GM18870 (cell line): ENCODE measurements at regions not wholly inside any gene's neighbourhood (a gene's known extent, or its start where the extent isn't known, plus 50 kb on each side); places are given as distances from the start of the nearest gene placed in this dataset.

Source experiments
- ATAC-seq: cut with Tn5 transposase; IDR thresholded peaks from one replicate; pipeline ENCODE4 v1.9.1; 2021; ENCODE audit warnings: moderate library complexity; ENCODE audit not compliant: unreplicated experiment

DNA sequence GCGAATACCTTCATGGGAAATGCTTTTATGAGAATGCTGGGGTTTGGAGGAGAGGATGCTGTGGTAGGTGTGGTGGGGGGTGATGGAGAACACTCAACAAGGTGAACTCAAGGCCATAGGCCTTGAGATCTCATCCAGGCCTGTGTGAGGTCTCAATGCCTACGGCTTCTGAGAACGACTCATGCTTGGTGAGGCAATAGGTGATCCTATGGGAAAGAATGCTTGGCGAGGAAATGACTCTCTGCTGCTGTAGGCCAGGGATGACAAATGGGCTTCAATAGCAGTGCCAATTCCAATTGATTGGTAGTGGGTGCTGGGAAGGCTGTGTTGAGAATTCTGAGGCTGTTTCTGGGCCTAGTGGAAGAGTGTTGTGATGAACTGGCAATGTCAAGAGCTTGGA, 280.2 kb upstream of the CLINT1 start:
- no peak for ATAC-seq

DNA sequence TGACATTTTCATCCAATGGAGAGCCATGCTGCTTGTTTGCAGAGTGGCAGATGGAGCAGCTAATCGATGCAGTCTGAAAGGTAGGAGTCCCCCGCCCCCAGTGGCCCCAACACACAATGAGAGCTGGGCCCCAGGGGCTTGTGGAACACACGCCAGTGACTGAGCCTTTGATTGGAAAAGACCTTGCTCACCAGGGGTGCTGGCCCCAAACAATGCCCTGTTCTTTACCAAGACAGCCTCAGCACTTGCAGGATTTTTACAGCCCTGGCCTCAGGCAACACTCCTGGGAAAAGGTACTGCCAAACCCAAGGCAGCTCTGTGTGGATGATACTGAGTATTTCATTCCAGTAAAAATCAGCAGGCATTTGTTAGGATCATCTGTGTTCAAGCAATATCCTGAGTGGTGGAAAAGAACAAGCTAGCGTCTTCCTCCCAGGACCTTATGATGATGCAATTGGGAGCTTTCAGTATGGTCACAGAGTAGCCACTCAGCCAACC, 276.8 kb upstream of the CLINT1 start:
- no peak for ATAC-seq

- ATAC-seq = no peak
Observed at GRCh38 chr5:158133369-158133768, 274.4 kb upstream of the CLINT1 start.

DNA sequence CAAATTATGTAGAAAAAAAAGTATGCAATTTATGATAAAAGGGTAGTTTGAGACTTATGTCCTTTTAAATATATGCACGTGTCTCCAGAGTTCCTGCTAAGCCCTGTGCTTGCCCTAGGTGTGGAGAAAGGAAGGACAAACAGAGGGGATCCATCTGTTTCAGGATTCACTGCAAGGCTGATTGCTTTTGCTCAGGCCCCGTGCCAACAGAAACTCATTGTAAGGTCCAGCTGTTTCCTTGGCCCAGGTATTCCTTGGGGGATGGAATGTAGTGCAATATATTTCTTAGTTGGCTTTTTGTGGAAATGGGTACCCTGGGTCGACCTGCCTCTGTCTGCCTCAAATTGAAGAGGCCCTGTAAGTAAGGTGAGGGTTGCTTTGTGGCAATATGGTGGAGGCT, 268.6 kb upstream of the CLINT1 start:
- no peak for ATAC-seq

GRCh38 chr5:158126442-158127405, 267.8 kb upstream of the CLINT1 start:
- ATAC-seq = no peak

GRCh38 chr5:158124606-158125316, 265.8 kb upstream of the CLINT1 start:
- no peak for ATAC-seq

DNA sequence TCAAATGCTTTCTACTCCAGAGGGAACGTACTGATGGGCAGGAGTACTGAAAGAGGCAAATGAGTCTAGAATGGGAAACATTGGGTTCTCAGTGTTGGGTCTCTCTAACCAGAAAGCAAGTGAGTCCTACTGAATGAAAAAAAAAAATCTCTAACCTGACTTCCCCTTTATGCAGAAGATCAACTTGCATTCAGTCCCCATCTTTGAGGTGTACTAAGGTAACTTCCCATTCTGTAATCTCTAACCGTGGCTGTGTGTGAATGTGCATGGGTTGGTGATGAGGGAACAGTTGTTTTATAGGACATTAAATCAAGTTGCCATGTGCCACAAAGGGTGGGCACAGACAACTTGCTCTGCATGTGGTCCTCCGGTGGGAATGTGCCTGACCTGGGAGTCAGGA, 264.6 kb upstream of the CLINT1 start:
- ATAC-seq = no peak

DNA sequence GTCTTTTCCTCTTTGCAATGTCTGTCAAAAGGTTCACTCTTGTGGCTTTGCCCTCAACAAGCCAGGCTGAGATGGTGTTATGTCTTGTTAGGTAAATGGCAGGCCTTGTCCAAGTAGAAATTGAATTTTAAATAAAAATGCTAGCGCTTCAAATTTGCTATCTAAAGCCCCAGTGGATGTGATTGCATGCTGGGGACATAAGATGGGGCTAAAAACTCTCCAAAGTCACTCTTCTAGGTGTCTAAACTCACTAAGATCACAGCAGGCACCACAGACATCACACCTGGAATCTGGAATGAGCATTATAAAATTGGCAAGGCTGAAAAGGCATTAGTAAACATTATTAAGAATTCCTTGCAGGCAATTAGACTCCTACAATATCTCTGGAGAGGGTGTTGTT, 262.7 kb upstream of the CLINT1 start:
- no peak for ATAC-seq

GRCh38 chr5:158120760-158121159, 261.8 kb upstream of the CLINT1 start:
- no peak for ATAC-seq

DNA sequence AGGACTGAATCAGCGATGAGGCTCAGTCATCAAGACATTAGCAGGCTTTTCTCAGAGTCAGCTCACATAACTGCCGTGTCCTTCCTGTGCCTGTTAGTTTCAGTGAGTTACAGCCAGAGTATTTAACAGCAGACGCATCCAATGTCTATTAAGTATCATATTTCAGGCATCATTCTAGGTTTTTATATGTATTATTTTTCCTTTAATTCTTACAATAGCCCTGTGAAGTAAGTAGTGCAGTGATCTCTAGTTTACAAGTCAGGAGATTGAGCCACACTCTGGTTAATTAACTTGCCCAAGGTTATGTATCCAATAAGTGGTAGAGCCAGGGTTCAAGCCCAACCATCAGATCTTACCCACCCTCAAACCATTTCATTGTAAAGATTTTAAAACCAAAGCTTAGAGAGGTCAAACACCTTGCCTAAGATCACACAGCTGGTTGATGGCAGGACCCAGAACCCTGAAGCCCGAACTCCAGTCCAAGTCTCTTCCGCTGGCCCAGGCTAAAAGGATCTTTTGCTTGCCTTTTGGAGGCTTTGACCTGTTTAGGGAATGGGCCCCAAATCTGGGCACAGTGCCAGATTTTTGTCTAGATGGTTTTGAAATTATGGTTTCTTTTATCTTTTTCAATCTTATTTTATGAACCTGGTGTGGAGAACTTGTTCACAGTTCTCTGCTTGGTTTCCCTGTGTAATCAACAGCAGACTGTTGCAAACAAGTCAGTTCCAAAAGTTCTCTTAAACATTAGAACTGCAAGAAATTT, 261.2 kb upstream of the CLINT1 start:
- ATAC-seq = no peak

DNA sequence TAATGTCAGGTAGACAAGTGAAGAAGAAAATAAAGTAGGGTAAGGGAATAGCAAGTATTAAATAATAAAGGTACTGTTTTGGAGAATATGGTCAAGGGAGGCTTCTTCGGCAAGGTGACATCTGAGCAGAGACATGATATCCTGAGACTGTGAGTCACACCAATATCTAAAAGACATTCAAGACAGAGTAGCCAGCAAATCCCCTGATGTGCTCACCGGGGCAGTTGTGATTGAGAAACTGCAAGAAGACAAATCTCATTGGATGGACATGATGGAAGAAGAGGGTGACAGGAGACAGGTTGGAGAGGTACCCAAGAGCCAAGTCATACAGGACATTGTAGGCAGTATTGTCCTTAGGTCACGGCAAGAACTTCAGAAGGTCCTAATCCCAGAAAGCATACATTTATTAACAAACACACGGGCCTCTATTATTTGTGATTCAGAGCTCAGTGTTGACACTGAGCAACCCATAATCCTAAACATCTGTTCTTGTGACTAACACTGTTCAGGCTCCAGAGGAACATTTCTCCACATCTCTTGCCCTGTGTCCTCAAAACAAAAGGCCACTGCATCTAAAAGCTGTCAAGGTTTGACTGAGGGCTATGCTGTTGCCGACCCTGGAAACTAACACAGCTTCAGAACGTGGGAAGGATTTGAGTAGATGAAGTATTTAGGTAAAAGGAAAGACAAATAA, 258.7 kb upstream of the CLINT1 start:
- ATAC-seq = no peak

DNA sequence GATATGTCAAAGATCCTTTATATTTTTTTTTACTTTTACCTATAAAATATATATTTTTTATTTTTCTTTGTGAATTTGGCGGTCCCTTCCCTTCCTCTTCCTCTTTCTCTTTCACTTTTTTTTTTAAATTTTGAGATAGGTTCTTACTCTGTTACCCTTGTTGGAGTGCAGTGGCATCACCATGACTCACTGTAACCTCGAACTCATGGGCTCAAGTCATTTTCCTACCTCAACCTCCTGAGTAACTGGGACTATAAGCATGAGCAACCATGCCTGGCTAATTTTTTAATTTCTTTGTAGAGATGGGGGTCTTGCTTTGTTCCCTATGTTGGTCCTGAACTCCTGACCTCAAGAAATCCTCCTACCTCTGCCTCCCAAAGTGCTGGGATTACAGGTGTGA, 258.0 kb upstream of the CLINT1 start:
- ATAC-seq = no peak

DNA sequence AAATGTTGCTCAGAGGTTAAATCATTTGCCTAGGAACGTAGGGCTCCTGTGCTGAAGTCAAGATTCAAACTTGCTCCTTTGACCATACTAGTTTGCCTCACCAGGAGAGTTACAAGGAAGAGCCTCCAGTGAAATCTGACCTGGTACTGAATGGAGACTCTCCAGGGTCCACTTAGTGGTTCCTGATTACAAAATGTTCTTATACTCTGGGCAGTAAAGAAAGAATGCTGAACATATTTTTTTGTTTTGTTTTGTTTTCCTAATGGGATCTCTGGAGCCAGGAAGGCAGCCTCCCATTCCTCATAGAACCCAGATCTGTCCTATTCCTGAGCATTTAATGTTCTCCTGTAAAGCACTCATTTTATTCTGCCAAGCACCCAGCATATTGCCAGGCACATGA, 256.5 kb upstream of the CLINT1 start:
- ATAC-seq = no peak

GRCh38 chr5:158108177-158108576, 249.2 kb upstream of the CLINT1 start:
- ATAC-seq = no peak

GRCh38 chr5:158100373-158100888, 241.5 kb upstream of the CLINT1 start:
- ATAC-seq = no peak

- ATAC-seq = no peak
Observed at GRCh38 chr5:158099571-158100105, 240.7 kb upstream of the CLINT1 start.

- ATAC-seq = no peak
Observed at GRCh38 chr5:158096835-158097234, 237.9 kb upstream of the CLINT1 start.

DNA sequence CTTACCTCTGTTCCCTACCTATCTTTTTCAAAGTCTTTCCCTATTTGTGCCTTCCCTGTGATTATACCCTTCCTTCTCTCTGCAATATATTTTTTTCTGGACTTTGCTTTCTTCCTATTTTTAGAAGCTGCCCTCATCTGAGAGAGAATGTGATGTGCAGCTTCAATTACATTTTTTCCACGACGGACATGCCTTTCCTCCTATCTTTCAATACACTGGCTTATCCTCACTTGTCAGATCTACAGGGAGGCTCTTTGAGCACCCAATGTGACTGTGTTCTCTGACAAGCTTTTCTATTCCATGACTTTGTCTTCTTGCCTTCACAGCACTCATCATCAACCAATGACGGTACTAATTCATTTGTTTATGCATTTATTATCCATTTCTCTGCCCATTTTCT, 227.9 kb upstream of the CLINT1 start:
- ATAC-seq = no peak

DNA sequence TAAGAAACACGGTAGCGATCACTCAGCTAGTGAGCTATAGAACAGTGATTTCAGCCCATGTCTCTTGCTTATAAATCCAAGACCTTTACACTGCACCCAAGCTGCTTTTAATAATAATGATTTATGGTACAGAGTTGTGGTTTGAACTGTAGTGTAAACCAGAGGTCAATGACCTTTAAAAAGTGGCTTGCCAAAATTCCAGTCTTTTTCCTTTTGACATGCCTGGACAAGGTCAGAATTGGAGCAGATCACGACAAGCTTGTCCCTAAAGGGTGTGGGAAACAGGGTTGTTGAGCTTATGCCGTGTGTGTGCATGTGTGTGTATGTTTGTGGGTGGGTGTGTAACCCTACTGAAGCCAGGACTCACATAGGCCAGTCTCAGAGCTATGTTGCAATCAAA, 225.3 kb upstream of the CLINT1 start:
- no peak for ATAC-seq

GRCh38 chr5:158082696-158083287, 223.8 kb upstream of the CLINT1 start:
- ATAC-seq = no peak
